ENCODE measurements at regions not wholly inside any gene's neighbourhood (a gene's known extent, or its start where the extent isn't known, plus 50 kb on each side); places are given as distances from the start of the nearest gene placed in this dataset.

GRCh38 chr21:16180614-16181013, 450.8 kb downstream of the USP25 start:
- Histone ChIP-seq H3K9me3 (ENCODE audit: control insufficient read depth, insufficient read depth, low read length) (no peaks in the 10 kb centered on the region), H3K27ac (ENCODE audit: low read depth, low read length) (peak overlapping the region; percentile 50), H3K9ac (ENCODE audit: low read depth, low read length) (no peak overlapping the region), H3K4me1 (ENCODE audit: control insufficient read depth, insufficient read depth, low read length) (peaks cover 8% of the 10 kb centered on the region; the same call in 1 of the 2 replicates), H3K4me3 (ENCODE audit: low read depth, low read length) (no peak overlapping the region), H3K27me3 (ENCODE audit: control insufficient read depth, insufficient read depth, low read length) (no peaks in the 10 kb centered on the region), H3K36me3 (ENCODE audit: control insufficient read depth, insufficient read depth, low read length) (no peaks in the 10 kb centered on the region)

- Histone ChIP-seq H3K27ac (ENCODE audit: low read depth, low read length) (peak overlapping the region; percentile 46), H3K9me3 (ENCODE audit: control insufficient read depth, insufficient read depth, low read length) (no peaks in the 10 kb centered on the region), H3K9ac (ENCODE audit: low read depth, low read length) (no peak overlapping the region), H3K27me3 (ENCODE audit: control insufficient read depth, insufficient read depth, low read length) (no peaks in the 10 kb centered on the region), H3K4me3 (ENCODE audit: low read depth, low read length) (no peak overlapping the region), H3K36me3 (ENCODE audit: control insufficient read depth, insufficient read depth, low read length) (no peaks in the 10 kb centered on the region), H3K4me1 (ENCODE audit: control insufficient read depth, insufficient read depth, low read length) (peaks cover 8% of the 10 kb centered on the region; the same call in 1 of the 2 replicates)
These were observed 451.2 kb downstream of the USP25 start for GRCh38 chr21:16181018-16181417.

- Histone ChIP-seq H3K27me3 (ENCODE audit: control insufficient read depth, insufficient read depth, low read length) (no peaks in the 10 kb centered on the region), H3K9ac (ENCODE audit: low read depth, low read length) (no peak overlapping the region), H3K27ac (ENCODE audit: low read depth, low read length) (no peak overlapping the region), H3K36me3 (ENCODE audit: control insufficient read depth, insufficient read depth, low read length) (no peaks in the 10 kb centered on the region), H3K9me3 (ENCODE audit: control insufficient read depth, insufficient read depth, low read length) (no peaks in the 10 kb centered on the region), H3K4me3 (ENCODE audit: low read depth, low read length) (no peak overlapping the region), H3K4me1 (ENCODE audit: control insufficient read depth, insufficient read depth, low read length) (peaks cover 2% of the 10 kb centered on the region; the same call in 1 of the 2 replicates)
These were observed 456.0 kb downstream of the USP25 start for GRCh38 chr21:16185766-16186165.

GRCh38 chr21:16186742-16187141, 457.0 kb downstream of the USP25 start:
- no peak overlapping the region for H3K4me3 ChIP-seq (ENCODE audit: low read depth, low read length)
- no peaks in the 10 kb centered on the region for H3K27me3 ChIP-seq (ENCODE audit: control insufficient read depth, insufficient read depth, low read length)
- no peak overlapping the region for H3K27ac ChIP-seq (ENCODE audit: low read depth, low read length)
- no peaks in the 10 kb centered on the region for H3K36me3 ChIP-seq (ENCODE audit: control insufficient read depth, insufficient read depth, low read length)
- H3K9me3 ChIP-seq (ENCODE audit: control insufficient read depth, insufficient read depth, low read length): no peaks in the 10 kb centered on the region
- no peak overlapping the region for H3K9ac ChIP-seq (ENCODE audit: low read depth, low read length)
- H3K4me1 ChIP-seq (ENCODE audit: control insufficient read depth, insufficient read depth, low read length): no peaks in the 10 kb centered on the region

- Histone ChIP-seq H3K9ac (ENCODE audit: low read depth, low read length) (no peak overlapping the region), H3K4me1 (ENCODE audit: control insufficient read depth, insufficient read depth, low read length) (no peaks in the 10 kb centered on the region), H3K27me3 (ENCODE audit: control insufficient read depth, insufficient read depth, low read length) (no peaks in the 10 kb centered on the region), H3K36me3 (ENCODE audit: control insufficient read depth, insufficient read depth, low read length) (no peaks in the 10 kb centered on the region), H3K4me3 (ENCODE audit: low read depth, low read length) (no peak overlapping the region), H3K9me3 (ENCODE audit: control insufficient read depth, insufficient read depth, low read length) (no peaks in the 10 kb centered on the region), H3K27ac (ENCODE audit: low read depth, low read length) (no peak overlapping the region)
These were observed 458.0 kb downstream of the USP25 start for GRCh38 chr21:16187603-16188301.

- no peaks in the 10 kb centered on the region for H3K9me3 ChIP-seq (ENCODE audit: control insufficient read depth, insufficient read depth, low read length)
- no peaks in the 10 kb centered on the region for H3K27me3 ChIP-seq (ENCODE audit: control insufficient read depth, insufficient read depth, low read length)
- no peak overlapping the region for H3K4me3 ChIP-seq (ENCODE audit: low read depth, low read length)
- no peaks in the 10 kb centered on the region for H3K36me3 ChIP-seq (ENCODE audit: control insufficient read depth, insufficient read depth, low read length)
- H3K9ac ChIP-seq (ENCODE audit: low read depth, low read length): no peak overlapping the region
- no peak overlapping the region for H3K27ac ChIP-seq (ENCODE audit: low read depth, low read length)
- H3K4me1 ChIP-seq (ENCODE audit: control insufficient read depth, insufficient read depth, low read length): peaks cover 19% of the 10 kb centered on the region
These were observed 463.1 kb downstream of the USP25 start for GRCh38 chr21:16192902-16193301.

GRCh38 chr21:16193496-16194094, 463.8 kb downstream of the USP25 start:
- H3K36me3 ChIP-seq (ENCODE audit: control insufficient read depth, insufficient read depth, low read length): no peaks in the 10 kb centered on the region
- peak overlapping the region; percentile 11; the same call in 1 of the 2 replicates for H3K4me3 ChIP-seq (ENCODE audit: low read depth, low read length)
- no peaks in the 10 kb centered on the region for H3K9me3 ChIP-seq (ENCODE audit: control insufficient read depth, insufficient read depth, low read length)
- H3K4me1 ChIP-seq (ENCODE audit: control insufficient read depth, insufficient read depth, low read length): peaks cover 19% of the 10 kb centered on the region
- no peaks in the 10 kb centered on the region for H3K27me3 ChIP-seq (ENCODE audit: control insufficient read depth, insufficient read depth, low read length)
- H3K9ac ChIP-seq (ENCODE audit: low read depth, low read length): no peak overlapping the region
- H3K27ac ChIP-seq (ENCODE audit: low read depth, low read length): peak overlapping the region; percentile 74

- peak overlapping the region; percentile 11; the same call in 1 of the 2 replicates for H3K4me3 ChIP-seq (ENCODE audit: low read depth, low read length)
- no peaks in the 10 kb centered on the region for H3K27me3 ChIP-seq (ENCODE audit: control insufficient read depth, insufficient read depth, low read length)
- H3K9me3 ChIP-seq (ENCODE audit: control insufficient read depth, insufficient read depth, low read length): no peaks in the 10 kb centered on the region
- H3K27ac ChIP-seq (ENCODE audit: low read depth, low read length): peak overlapping the region; percentile 74
- H3K9ac ChIP-seq (ENCODE audit: low read depth, low read length): peak overlapping the region; percentile 21; the same call in 1 of the 2 replicates
- H3K4me1 ChIP-seq (ENCODE audit: control insufficient read depth, insufficient read depth, low read length): peaks cover 19% of the 10 kb centered on the region
- H3K36me3 ChIP-seq (ENCODE audit: control insufficient read depth, insufficient read depth, low read length): no peaks in the 10 kb centered on the region
These were observed 464.5 kb downstream of the USP25 start for GRCh38 chr21:16194095-16194787.

GRCh38 chr21:16194788-16195537, 465.2 kb downstream of the USP25 start:
- no peak overlapping the region; the same call in 1 of the 2 replicates for H3K4me3 ChIP-seq (ENCODE audit: low read depth, low read length)
- peaks cover 19% of the 10 kb centered on the region for H3K4me1 ChIP-seq (ENCODE audit: control insufficient read depth, insufficient read depth, low read length)
- H3K27ac ChIP-seq (ENCODE audit: low read depth, low read length): peak overlapping the region; percentile 43
- no peaks in the 10 kb centered on the region for H3K9me3 ChIP-seq (ENCODE audit: control insufficient read depth, insufficient read depth, low read length)
- peak overlapping the region; percentile 21; the same call in 1 of the 2 replicates for H3K9ac ChIP-seq (ENCODE audit: low read depth, low read length)
- H3K36me3 ChIP-seq (ENCODE audit: control insufficient read depth, insufficient read depth, low read length): no peaks in the 10 kb centered on the region
- no peaks in the 10 kb centered on the region for H3K27me3 ChIP-seq (ENCODE audit: control insufficient read depth, insufficient read depth, low read length)

GRCh38 chr21:16195538-16195910, 465.7 kb downstream of the USP25 start:
- Histone ChIP-seq H3K9ac (ENCODE audit: low read depth, low read length) (no peak overlapping the region; the same call in 1 of the 2 replicates), H3K9me3 (ENCODE audit: control insufficient read depth, insufficient read depth, low read length) (no peaks in the 10 kb centered on the region), H3K36me3 (ENCODE audit: control insufficient read depth, insufficient read depth, low read length) (no peaks in the 10 kb centered on the region), H3K4me1 (ENCODE audit: control insufficient read depth, insufficient read depth, low read length) (peaks cover 19% of the 10 kb centered on the region), H3K4me3 (ENCODE audit: low read depth, low read length) (no peak overlapping the region), H3K27me3 (ENCODE audit: control insufficient read depth, insufficient read depth, low read length) (no peaks in the 10 kb centered on the region), H3K27ac (ENCODE audit: low read depth, low read length) (no peak overlapping the region)
